NCI-H2196 (cell line): ENCODE measurements at regions not wholly inside any gene's neighbourhood (a gene's known extent, or its start where the extent isn't known, plus 50 kb on each side); places are given as distances from the start of the nearest gene placed in this dataset.
"Not testable (repeated sequence)": the region's sequence is repeated elsewhere in the genome, so short reads cannot be mapped to it uniquely, and the experiment has no call there.

Experiments
- DNase-seq: peaks from one replicate; lab custom pipeline; 2025; ENCODE audit not compliant: unreplicated experiment; lab: John Stamatoyannopoulos, UW

- DNase-seq = no peak
Measured at GRCh38 chr6:137610702-137611101, 116.5 kb upstream of the OLIG3 start.

DNA sequence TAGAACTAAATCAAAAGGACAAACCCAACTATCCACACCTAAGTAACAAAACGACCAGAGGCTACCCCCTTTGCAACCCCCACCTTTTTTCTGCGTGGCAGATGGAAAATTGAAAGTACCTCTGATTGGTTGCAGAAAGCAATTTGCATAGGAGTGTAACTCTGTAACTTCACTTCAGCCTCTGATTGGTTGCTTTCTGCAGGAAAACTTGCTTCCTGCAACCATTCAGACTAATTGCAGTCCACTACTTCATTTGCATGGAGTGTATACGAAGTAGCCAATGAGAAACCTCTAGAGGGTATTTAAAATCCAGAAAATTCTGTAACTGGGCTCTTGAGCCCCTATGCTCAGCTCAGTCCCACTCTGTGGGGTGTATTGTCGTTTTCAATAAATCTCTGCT, 129.1 kb upstream of the OLIG3 start:
- DNase-seq = no peak

DNA sequence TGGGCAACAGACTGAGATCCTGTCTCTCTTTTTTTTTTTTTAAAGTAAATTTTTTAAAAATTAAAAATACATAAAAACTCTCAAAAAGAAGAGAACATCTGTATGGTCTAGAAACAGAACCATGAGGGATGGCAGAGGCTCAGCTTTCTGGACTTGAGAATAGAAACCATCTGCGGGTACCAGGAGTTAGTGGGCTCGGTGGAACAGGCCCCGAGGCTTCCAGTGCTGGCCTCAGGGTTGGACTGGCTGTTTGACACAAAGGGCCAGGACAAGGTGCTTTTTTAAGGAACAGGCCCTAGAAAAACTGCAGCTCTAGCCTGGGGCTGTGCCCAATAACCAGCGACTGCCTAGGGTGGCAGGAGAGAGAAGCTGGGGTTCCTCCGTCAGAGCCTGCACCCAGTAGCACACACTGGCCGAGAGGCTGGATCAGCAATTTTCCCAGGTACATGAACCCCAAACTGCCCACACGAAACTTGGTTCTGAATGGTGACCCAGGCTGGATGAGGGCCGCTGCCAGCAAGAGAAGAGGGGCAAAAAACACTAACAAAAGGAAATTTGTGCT, 131.0 kb upstream of the OLIG3 start:
- DNase-seq = no peak

DNA sequence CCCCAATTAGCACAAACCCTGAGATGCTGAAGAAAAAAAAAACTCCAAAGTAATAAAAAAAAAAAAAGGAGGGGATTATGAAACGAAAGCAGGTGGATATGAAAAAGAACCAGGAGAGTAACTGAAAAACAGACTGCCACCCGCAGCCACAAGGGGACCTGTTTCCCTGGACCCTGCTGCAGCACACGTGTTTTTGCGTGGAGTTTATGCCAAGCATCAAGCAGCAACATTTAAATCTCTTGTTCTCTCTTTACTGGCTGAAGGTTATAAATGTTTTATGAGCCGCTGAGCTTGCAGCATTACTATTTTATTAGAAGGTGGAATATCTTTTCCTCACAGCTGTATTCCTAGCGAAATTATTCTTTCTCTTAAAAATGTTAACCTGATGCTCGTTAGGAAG, 131.6 kb upstream of the OLIG3 start:
- no peak for DNase-seq

DNA sequence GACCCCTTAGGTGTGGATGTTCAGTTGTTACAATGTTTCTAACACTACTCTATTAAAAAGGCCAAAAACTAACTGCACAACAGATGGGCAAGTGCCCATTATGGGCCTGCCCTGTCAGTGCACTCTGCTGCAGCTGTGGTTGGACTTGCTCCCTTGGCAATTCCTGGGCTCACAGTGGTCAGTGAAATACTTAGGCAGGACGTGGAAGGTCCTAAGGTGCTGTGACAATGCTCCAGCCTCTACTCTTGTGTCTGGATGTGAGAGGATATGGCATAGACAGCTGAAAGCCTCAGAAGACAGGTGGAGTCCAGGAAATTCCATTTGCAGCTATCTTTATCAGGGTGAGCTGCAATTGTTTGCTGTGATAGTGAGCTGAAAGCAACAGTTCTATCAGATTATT, 136.5 kb upstream of the OLIG3 start:
- DNase-seq = no peak

DNA sequence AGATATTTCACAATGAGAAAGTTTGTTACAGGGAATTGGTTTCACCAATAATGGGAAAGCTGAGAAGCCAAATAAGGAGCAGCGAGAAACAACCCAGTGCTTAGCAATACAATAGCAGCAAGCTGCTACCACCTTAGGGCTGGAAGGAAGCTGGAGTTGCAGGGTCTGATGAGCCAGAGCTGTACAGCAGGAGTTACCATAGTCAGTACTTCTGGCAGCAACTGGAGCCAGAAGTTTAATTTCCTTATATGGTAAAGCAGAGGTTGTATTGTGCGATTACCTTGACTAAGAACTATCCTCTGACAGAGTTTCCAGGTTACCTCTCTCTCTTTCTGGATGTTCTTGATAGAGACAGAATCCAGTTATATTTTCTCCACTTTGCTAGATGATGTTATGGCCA, 137.1 kb upstream of the OLIG3 start:
- DNase-seq = peak; percentile 5

GRCh38 chr6:137634177-137634576, 140.0 kb upstream of the OLIG3 start:
- not testable (repeated sequence) for DNase-seq

DNA sequence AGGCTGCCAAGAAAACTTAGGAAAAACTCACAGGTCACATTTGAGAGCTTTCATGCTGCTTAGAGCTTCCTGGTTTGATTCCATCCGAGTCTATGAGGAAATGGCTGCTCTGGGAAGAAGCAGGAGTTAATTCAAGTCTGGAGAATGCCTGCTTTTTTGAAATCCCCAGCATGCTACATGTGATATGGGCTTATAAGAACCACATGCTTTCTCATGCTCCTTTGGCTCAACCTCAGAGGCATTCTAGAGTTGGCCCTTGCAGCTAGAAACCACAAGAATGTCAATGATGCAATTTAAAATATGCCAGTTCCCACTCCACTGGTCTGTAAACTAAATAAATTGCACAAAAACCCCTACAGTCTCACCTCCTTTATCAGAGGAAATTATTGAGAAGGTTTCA, 142.9 kb upstream of the OLIG3 start:
- peak; percentile 29 for DNase-seq

DNA sequence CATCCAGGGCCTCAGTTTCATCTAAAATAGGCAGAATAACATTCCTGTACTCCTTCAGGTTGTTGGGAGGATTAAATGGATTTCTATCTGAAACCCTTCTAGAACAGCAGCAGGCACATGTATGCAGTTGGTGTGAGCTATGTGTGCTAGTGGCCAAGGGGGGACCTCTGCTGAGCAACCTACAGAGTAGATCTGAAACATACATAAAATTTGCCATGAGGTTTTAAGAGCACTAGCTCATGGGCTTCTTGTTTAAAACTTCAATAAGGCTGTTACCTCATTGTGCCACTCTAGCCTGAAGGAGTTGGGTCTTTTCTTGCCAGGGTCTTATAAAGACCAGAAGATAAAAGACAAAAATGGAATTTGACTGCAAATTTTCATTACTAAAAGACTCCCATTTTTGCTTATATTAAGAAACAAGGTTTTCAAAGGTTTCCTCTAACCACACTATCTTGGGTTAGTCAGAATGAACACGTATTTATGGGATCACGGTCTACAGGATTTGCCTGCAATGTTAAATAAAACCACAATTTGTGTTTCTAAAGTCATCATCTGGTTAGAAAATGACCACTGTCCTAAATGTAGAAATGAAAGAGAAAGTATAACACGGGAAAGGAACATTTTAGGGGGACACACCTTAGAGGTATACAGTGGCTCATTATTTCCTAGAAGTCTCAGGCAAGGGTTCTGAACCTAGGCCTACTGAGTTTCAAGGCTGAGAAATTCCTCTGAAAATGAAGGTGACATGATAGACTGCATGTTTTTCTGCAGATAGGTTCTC, 144.9 kb upstream of the OLIG3 start:
- no peak for DNase-seq

DNA sequence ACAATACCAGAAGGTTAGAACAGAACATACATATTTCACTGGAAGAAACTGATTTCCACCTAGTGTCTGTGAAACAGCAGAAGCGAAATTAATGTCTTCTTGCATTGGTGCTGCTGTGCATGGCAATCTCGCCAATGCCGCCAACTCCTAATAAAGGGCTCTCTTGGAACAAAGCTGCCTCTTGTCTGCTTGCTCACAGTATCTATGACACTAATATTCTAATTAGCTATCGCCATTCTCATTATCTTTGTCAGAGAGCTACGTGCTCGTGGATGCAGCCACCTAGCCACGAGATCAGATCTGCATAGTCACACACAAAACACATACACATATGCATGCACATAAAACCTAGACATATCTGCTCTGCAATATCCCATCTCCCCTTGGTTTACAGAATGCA, 145.9 kb upstream of the OLIG3 start:
- DNase-seq = no peak

DNA sequence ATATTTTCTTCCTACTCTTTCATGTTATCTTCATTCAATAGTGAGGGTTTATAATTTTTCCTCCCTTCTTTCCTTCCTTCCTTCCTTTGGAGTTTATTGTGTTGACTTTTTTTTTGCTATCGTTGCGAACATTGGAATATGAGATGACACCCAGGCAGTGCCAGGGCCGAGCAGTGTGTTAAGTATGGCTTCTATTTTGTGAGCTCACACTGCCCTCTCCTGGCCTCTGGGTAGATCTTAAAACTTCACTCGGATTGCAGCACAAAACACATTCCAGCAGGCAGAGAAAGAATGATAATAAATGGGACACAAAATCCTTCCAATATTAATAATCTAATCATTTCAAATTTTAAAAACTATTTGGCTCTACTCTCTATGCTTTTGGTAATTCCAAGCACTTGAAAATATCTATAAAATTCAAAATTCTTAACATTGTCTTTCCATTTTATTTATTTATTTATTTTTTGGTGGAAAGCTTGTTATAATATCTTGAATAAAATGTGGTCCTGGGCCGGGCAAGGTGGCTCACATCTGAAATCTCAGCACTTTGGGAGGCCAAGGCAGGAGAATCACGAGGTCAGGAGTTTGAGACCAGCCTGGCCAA, 147.4 kb upstream of the OLIG3 start:
- DNase-seq = peak; percentile 78

DNA sequence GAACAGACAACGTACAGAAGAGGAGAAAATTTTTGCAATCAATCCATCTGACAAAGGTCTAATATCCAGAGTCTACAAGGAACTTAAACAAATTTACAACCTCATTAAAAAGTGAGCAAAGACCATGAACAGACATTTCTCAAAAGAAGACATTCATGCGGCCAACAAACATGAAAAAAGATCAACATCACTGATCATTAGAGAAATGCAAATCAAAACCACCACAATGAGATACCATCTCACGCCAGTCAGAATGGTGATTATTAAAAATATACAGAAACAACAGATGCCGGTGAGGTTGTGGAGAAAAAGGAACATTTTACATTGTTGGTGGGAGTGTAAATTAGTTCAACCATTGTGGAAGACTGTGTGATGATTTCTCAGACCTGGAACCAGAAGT, 149.0 kb upstream of the OLIG3 start:
- not testable (repeated sequence) for DNase-seq

DNA sequence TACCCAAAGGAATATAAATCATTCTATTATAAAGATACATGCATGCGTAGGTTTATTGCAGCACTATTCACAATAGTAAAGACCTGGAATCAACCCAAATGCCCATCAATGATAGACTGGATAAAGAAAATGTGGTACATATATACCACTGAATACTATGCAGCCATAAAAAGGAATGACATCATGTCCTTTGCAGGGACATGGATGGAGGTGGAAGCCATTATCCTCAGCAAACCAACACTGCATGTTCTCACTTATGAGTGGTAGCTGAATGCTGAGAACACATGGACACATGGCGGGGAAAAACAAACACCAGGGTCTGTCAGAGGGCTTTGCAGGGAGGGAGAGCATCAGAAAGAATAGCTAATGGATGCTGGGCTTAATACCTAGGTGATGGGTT, 149.4 kb upstream of the OLIG3 start:
- DNase-seq = not testable (repeated sequence)

- no peak for DNase-seq
Measured at GRCh38 chr6:137645850-137646249, 151.7 kb upstream of the OLIG3 start.

DNA sequence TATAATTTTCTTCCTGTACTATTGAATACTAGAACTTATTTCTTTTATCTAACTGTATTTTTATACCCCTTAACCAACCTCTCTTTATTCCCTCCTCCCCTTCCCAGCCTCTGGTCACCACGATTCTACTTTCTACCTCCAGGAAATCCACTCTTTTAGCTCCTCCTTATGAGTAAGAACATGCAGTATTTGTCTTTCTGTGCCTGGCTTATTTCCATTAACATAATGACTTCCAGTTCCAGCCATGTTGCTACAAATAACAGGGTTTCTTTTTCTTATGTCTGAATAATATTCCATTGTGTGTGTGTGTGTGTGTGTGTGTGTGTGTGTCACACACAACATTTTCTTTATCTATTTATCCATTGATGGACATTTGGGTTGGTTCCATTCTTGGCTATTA, 152.3 kb upstream of the OLIG3 start:
- DNase-seq = no peak

DNA sequence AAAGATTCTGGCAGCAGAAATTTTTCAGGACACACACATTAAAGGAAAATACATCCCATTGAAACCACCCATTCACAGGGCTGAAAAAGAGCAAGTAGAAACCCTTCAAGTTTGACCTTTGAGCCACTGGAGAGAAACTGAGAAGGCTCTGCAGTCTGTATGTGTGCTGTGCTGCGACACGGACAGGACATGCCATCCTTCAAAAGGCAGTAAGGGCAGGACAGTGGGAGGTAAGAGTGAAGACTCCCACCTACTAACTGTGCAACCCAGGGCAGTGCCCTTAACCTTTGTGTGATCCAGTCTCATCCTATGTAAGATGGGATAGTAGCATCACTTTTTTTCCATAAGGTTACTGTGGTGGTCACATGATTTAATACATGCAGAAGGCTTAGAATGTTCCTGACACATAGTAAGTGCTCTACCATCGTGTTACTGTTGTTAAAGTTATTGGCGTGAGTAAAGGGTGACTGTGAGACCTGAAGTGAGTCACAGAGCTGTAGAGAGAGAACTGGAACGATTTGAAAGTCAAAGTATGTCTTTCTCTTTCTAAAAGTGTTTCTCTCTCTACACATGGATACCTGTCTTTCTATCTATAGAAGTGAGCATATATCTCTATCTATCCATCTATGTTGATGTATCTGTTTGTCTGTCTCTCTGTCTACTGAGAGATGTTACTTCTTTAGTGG, 153.7 kb upstream of the OLIG3 start:
- DNase-seq = no peak

DNA sequence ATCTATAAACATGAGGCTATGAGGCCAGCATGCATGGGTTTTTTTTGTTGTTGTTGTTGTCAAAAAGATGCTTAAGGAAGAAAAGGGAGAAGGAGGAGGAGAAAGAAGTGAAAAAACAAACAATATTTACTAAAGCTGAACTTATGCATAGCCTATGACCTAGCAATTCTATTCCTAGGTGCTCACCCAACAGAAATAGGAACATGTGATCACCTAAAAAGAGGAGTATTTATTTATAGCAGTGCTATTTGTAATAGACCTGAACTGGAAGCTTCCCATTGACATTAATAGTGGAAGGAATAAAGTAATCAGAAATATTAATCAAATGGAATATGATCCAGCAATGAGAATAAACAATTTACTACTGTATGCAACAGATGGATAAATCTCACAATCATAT, 156.5 kb upstream of the OLIG3 start:
- DNase-seq = no peak

DNA sequence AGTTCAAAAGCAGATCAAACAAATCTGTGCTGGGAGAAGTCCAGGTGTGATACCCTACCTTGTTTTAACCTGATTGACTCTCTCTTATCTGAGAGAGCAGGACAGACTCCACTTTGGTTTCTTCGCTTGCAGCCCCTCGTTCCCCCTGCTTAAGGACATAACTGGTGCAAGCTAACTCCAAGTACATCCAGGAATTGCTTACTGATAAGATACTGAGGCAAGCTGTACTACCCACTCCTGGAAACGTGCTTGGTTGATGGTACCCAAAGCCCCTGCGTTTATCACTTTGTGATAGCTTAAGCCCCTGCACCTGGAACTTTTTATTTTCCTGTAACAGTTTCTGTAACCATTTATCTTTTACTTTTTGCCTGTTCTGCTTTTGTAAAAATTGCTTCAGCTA, 157.0 kb upstream of the OLIG3 start:
- DNase-seq = no peak

DNA sequence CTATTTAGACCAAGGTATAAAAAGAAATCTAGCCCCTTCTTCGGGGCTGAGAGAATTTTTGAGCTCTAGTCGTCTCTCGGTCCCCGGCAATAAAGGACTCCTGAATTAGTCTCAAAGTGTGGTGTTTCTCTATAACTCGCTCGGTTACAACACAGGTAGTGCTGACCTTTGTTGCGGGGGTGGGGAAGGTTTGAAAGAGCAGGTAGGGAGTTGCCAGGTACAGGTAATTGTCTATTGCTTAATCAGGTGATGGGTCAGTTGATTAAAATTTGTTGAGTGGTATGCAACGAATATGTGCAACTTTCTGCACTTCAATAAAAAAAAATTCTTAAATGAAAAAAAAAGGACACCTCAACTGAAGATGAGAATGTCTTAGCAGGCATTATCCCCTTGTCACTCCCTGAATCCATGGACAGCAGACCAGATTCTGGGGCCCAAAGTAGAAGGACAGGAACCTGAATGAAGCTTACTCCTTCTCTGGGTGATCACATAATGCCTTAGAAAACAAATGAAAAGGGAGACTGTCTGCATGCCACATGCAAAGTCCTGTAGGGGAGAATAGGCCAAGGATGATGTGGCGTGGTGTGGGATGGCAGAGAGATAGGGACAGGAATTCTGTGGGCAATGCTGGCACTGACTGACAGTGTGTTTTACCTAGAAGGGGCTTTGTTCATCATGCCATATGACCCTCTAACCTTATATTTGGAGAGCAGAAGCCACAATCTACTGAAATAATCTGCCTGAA, 157.6 kb upstream of the OLIG3 start:
- DNase-seq = no peak

DNA sequence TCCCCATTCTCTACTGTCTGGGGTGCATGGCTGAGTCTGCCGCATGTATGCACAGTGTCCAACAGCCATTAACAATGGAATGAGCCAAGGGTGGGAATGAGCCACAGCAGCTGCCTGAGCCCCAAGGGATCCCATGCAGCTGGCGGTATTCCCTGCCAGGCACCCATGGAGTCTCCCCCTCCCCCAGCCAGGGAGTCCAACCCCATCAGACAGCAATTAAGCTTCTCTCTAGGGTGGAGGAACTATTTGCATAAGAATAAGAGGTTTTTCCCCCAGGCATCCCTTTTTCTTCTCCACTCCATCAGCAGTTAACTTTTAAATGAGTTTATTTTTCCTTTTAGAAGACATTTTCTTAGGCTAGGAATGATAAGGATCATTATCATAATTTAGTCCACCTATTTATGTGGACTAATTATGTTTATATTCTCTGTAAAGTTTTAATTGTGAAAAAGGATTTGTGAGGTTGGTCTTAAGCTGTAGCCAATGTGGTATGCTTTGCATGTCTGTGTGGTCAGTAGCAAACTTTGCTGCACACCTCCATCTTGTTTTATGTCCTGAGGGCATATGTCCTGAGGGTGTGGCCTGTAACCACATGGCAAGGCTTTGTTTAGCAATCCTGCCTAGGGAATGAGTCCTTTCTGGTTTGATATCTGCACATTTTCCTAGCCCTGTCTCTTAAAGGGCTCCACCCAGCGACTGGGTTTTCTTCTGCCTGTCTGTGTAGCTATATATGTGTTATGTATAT, 158.9 kb upstream of the OLIG3 start:
- DNase-seq = no peak

GRCh38 chr6:137653706-137654059, 159.5 kb upstream of the OLIG3 start:
- no peak for DNase-seq
